HEK293 (cell line): ENCODE measurements at regions not wholly inside any gene's neighbourhood (a gene's known extent, or its start where the extent isn't known, plus 50 kb on each side); places are given as distances from the start of the nearest gene placed in this dataset.

Experiments
- CTCF ChIA-PET: fragments of 350-600 bp; formaldehyde crosslinking; extraction: SDS; loops from one replicate; lab custom pipeline; 2021; ENCODE audit warnings: antibody characterized with exemption; lab: Yijun Ruan, JAX
- POLR2A ChIA-PET: fragments of 300-600 bp; formaldehyde crosslinking; extraction: SDS; loops from one replicate; lab custom pipeline; 2020; ENCODE audit warnings: antibody characterized with exemption, inconsistent platforms; lab: Yijun Ruan, JAX
- H3K27ac ChIP-seq: fragments of 200-500 bp; sonication (Bioruptor generic); 2 replicates; pipeline ENCODE4 v1.5.1; 2014; ENCODE audit warnings: low read depth, low read length, control low read depth, inconsistent platforms; ENCODE audit errors: extremely low read depth
- H3K36me3 ChIP-seq, 2 experiments: fragments of 200-500 bp in 1 of 2; sonication (Bioruptor generic) in 1 of 2; 1 replicate in 1 of 2; 2 replicates in 1 of 2; pipeline ENCODE4 v1.5.1; 2014 to 2017; ENCODE audit warnings: inconsistent platforms in 2 of 2, low read length in 2 of 2; ENCODE audit not compliant: control insufficient read depth in 2 of 2, insufficient read depth in 1 of 2
- H3K4me1 ChIP-seq: fragments of 200-500 bp; sonication (Bioruptor generic); 2 replicates; pipeline ENCODE4 v1.5.1; 2014; ENCODE audit warnings: mild to moderate bottlenecking, low read length, inconsistent platforms; ENCODE audit not compliant: control insufficient read depth, insufficient read depth
- H3K4me3 ChIP-seq: 2 replicates; pipeline ENCODE4 v1.5.1; 2011; ENCODE audit warnings: low read depth, mild to moderate bottlenecking, control low read depth, low read length, moderate library complexity
- H3K9me3 ChIP-seq: fragments of 200-500 bp; sonication (Bioruptor generic); 2 replicates; pipeline ENCODE4 v1.5.1; 2014; ENCODE audit warnings: low read depth, low read length, inconsistent platforms; ENCODE audit not compliant: control insufficient read depth, insufficient read depth
- EGR2 ChIP-seq: fragments of 450-650 bp; formaldehyde crosslinking; IDR thresholded peaks from 2 replicates; pipeline ENCODE4 v1.5.1; 2016; ENCODE audit warnings: low read depth, missing biosample characterization, missing genetic modification characterization
- GLI4 ChIP-seq: fragments of 450-650 bp; formaldehyde crosslinking; IDR thresholded peaks from 2 replicates; pipeline ENCODE4 v1.5.1; 2016; ENCODE audit warnings: missing biosample characterization, missing genetic modification characterization
- HOXA7 ChIP-seq: sonication (generic); formaldehyde crosslinking; IDR thresholded peaks from 2 replicates; pipeline ENCODE4 v1.8.1; 2022; ENCODE audit warnings: missing genetic modification reagents, borderline replicate concordance
- KLF16 ChIP-seq: fragments of 450-650 bp; formaldehyde crosslinking; IDR thresholded peaks from 2 replicates; pipeline ENCODE4 v1.5.1; 2017; ENCODE audit warnings: missing biosample characterization, missing genetic modification characterization
- KLF8 ChIP-seq: fragments of 450-650 bp; formaldehyde crosslinking; IDR thresholded peaks from 2 replicates; pipeline ENCODE4 v1.5.1; 2016; ENCODE audit warnings: missing biosample characterization, missing genetic modification characterization
- ZEB2 ChIP-seq: fragments of 450-650 bp; formaldehyde crosslinking; IDR thresholded peaks from 2 replicates; pipeline ENCODE4 v1.5.1; 2016; ENCODE audit warnings: missing biosample characterization, missing genetic modification characterization
- ZNF211 ChIP-seq: fragments of 450-650 bp; formaldehyde crosslinking; IDR thresholded peaks from 2 replicates; pipeline ENCODE4 v1.5.1; 2016; ENCODE audit warnings: low read depth, missing biosample characterization, missing genetic modification characterization
- ZNF292 ChIP-seq: fragments of 450-650 bp; formaldehyde crosslinking; IDR thresholded peaks from 2 replicates; pipeline ENCODE4 v1.5.1; 2016; ENCODE audit warnings: low read depth, missing biosample characterization, missing genetic modification characterization, borderline replicate concordance
- ZNF311 ChIP-seq: fragments of 450-650 bp; formaldehyde crosslinking; IDR thresholded peaks from 2 replicates; pipeline ENCODE4 v1.5.1; 2017; ENCODE audit warnings: missing biosample characterization, missing genetic modification characterization, borderline replicate concordance
- ZNF324 ChIP-seq: fragments of 450-650 bp; formaldehyde crosslinking; IDR thresholded peaks from 2 replicates; pipeline ENCODE4 v1.5.1; 2016; ENCODE audit warnings: missing biosample characterization, missing genetic modification characterization
- ZNF335 ChIP-seq: fragments of 450-650 bp; formaldehyde crosslinking; conservative IDR thresholded peaks from 2 replicates; pipeline ENCODE4 v1.5.1; 2016; ENCODE audit warnings: missing biosample characterization, missing genetic modification characterization
- ZNF391 ChIP-seq: fragments of 450-650 bp; formaldehyde crosslinking; IDR thresholded peaks from 2 replicates; pipeline ENCODE4 v1.5.1; 2016; ENCODE audit warnings: low read depth, missing biosample characterization, missing genetic modification characterization, borderline replicate concordance
- ZNF416 ChIP-seq: fragments of 450-650 bp; formaldehyde crosslinking; IDR thresholded peaks from 2 replicates; pipeline ENCODE4 v1.5.1; 2016; ENCODE audit warnings: missing biosample characterization, missing genetic modification characterization
- ZNF48 ChIP-seq: fragments of 450-650 bp; formaldehyde crosslinking; IDR thresholded peaks from 2 replicates; pipeline ENCODE4 v1.5.1; 2016; ENCODE audit warnings: missing biosample characterization, missing genetic modification characterization
- ZNF514 ChIP-seq: fragments of 450-650 bp; formaldehyde crosslinking; IDR thresholded peaks from 2 replicates; pipeline ENCODE4 v1.5.1; 2016; ENCODE audit warnings: missing biosample characterization, missing genetic modification characterization
- ZNF544 ChIP-seq: fragments of 450-650 bp; formaldehyde crosslinking; IDR thresholded peaks from 2 replicates; pipeline ENCODE4 v1.5.0; 2017; ENCODE audit warnings: missing biosample characterization, missing genetic modification characterization
- ZNF560 ChIP-seq: fragments of 450-650 bp; formaldehyde crosslinking; IDR thresholded peaks from 2 replicates; pipeline ENCODE4 v1.5.1; 2017; ENCODE audit warnings: missing biosample characterization, missing genetic modification characterization, borderline replicate concordance
- ZNF621 ChIP-seq: fragments of 450-650 bp; formaldehyde crosslinking; IDR thresholded peaks from 2 replicates; pipeline ENCODE4 v1.5.1; 2017; ENCODE audit warnings: missing biosample characterization, missing genetic modification characterization
- ZNF654 ChIP-seq: fragments of 450-650 bp; formaldehyde crosslinking; IDR thresholded peaks from 2 replicates; pipeline ENCODE4 v1.5.1; 2016; ENCODE audit warnings: low read depth, missing biosample characterization, missing genetic modification characterization
- ZNF791 ChIP-seq: fragments of 450-650 bp; formaldehyde crosslinking; IDR thresholded peaks from 2 replicates; pipeline ENCODE4 v1.5.1; 2016; ENCODE audit warnings: missing biosample characterization, missing genetic modification characterization
- TF ChIP-seq, protein P1 (sequence below): fragments of 450-650 bp; formaldehyde crosslinking; IDR thresholded peaks from 2 replicates; pipeline ENCODE4 v1.5.1; 2016; ENCODE audit warnings: missing biosample characterization, missing genetic modification characterization
- TF ChIP-seq, protein P2 (sequence below): fragments of 450-650 bp; formaldehyde crosslinking; IDR thresholded peaks from 2 replicates; pipeline ENCODE4 v1.5.1; 2016; ENCODE audit warnings: missing biosample characterization, missing genetic modification characterization
- TF ChIP-seq, protein P3 (sequence below): fragments of 450-650 bp; formaldehyde crosslinking; IDR thresholded peaks from 2 replicates; pipeline ENCODE4 v1.5.1; 2016; ENCODE audit warnings: missing biosample characterization, missing genetic modification characterization, low read depth
- TF ChIP-seq, protein P4 (sequence below): fragments of 450-650 bp; formaldehyde crosslinking; IDR thresholded peaks from 2 replicates; pipeline ENCODE4 v1.5.1; 2016; ENCODE audit warnings: missing biosample characterization, missing genetic modification characterization

DNA sequence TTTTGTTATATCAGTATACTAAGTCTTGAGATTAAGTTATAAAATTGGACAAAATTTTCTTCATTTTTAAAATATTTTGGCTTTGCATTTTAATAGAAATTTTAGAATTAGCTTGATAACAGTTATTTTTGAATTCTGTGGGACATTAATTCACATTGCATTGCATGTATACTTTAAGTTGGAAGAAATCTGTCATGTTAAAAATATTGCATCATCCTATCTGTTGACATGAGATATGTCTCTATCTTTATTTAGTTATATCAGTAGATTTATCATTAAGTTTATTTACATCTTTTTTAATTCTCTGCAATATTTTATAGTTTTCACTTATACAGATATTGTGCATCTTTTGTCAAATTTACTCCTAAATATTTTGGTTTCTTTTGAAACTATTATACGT is 904.6 kb upstream of the NR2F2 start:
- CTCF ChIA-PET: no interaction called here
- no peak overlapping the region for H3K27ac ChIP-seq
- H3K4me3 ChIP-seq: no peak overlapping the region
- TF ChIP-seq ZNF514 (tag by site-specific recombination) (no peak), ZNF211 (tag by site-specific recombination) (no peak), ZEB2 (no peak), KLF16 (tag by site-specific recombination) (no peak), ZNF416 (no peak)
- TF ChIP-seq, all 188 proteins: peak for 0
- POLR2A ChIA-PET: no interaction called here
- no peaks in the 10 kb centered on the region for H3K4me1 ChIP-seq
- no peaks in the 10 kb centered on the region for H3K36me3 ChIP-seq
- H3K9me3 ChIP-seq: no peaks in the 10 kb centered on the region; the same call in 1 of the 2 replicates

DNA sequence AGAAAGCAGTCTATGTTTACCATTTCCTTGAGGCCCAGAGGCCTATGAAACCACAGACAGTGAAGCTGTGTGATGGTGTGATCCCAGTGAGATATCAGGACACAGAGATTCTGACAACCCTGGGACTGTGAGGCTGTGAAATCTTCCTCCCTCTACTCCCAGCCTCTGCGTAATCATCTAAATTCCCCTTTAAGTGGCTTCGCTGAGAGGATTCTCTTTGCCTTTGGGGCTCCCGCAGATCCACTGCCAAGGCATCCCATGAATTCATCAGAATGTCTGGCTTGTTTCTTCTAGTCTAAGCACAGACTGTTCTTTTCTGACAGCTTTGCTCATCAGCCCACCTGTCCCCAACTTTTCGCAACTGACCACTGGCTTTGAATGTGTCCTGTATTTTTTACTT is 901.2 kb upstream of the NR2F2 start:
- ChIA-PET POLR2A (no interaction called here), CTCF (no interaction called here)
- Histone ChIP-seq H3K36me3 (no peaks in the 10 kb centered on the region), H3K4me1 (no peaks in the 10 kb centered on the region), H3K4me3 (no peak overlapping the region), H3K9me3 (no peaks in the 10 kb centered on the region; the same call in 1 of the 2 replicates), H3K27ac (no peak overlapping the region)
- no peak for TF ChIP-seq EGR2 (tag by site-specific recombination)
- no peak for TF ChIP-seq ZNF292 (tag by site-specific recombination)
- TF ChIP-seq, protein P1, sequence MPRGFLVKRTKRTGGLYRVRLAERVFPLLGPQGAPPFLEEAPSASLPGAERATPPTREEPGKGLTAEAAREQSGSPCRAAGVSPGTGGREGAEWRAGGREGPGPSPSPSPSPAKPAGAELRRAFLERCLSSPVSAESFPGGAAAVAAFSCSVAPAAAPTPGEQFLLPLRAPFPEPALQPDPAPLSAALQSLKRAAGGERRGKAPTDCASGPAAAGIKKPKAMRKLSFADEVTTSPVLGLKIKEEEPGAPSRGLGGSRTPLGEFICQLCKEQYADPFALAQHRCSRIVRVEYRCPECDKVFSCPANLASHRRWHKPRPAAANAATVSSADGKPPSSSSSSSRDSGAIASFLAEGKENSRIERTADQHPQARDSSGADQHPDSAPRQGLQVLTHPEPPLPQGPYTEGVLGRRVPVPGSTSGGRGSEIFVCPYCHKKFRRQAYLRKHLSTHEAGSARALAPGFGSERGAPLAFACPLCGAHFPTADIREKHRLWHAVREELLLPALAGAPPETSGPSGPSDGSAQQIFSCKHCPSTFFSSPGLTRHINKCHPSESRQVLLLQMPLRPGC: no peak
- TF ChIP-seq ZNF544: no peak
- no peak for TF ChIP-seq ZNF791
- TF ChIP-seq ZNF560 (tag by site-specific recombination): no peak
- TF ChIP-seq ZNF621 (tag by site-specific recombination): no peak

DNA sequence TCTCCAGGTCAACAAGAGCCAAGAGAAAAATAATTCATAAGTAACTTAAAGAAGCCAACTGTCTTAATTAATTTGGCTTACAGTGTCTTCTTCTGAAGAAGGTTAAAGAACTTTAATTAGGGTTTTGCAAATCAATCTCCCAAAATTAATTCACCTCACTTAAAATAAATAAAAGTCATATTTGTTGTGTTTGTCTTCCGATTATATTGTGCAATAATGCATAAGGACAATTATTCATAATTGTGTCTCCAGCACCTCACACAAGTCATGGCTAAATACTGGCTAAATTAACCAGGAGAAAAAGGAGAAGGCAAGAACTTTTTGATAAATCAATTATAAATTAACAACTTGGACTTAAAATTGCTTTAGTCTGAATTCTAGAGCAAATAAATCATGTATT is 899.0 kb upstream of the NR2F2 start:
- TF ChIP-seq ZNF560 (tag by site-specific recombination): no peak
- TF ChIP-seq ZNF48 (tag by site-specific recombination): no peak
- no peak for TF ChIP-seq EGR2 (tag by site-specific recombination)
- TF ChIP-seq ZNF324 (tag by site-specific recombination): no peak
- no peak for TF ChIP-seq KLF8
- TF ChIP-seq ZNF654 (tag by site-specific recombination): no peak
- TF ChIP-seq, all 188 proteins: peak for 0
- Histone ChIP-seq H3K27ac (no peak overlapping the region), H3K4me1 (no peaks in the 10 kb centered on the region), H3K4me3 (no peak overlapping the region), H3K9me3 (no peaks in the 10 kb centered on the region), H3K36me3 (no peaks in the 10 kb centered on the region)
- ChIA-PET POLR2A (no interaction called here), CTCF (no interaction called here)

DNA sequence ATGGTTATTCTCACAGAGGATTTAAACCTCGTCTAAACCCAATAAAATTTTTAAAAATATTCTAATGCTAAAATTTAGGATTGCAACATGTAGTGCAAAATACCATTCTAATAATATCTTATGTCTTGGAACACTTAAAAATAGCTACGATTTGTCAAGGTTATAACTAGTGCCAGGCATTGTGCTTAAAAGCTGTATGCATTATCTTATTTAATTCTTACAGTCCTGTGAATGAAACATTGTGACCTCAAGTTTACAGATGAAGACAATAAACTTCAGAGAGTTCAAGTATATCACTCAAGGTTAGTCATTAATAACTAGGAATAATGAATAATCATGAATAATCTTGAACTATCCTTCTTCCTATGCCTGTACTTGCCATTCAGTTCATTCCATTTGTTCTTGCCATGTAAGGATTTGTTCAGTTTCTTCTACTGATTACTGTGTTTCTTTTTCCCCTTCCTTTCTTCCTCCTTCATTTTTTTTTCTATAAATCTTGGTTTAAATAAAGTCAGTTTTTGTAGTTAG is 897.6 kb upstream of the NR2F2 start:
- Histone ChIP-seq H3K9me3 (no peaks in the 10 kb centered on the region), H3K36me3 (no peaks in the 10 kb centered on the region), H3K27ac (no peak overlapping the region), H3K4me1 (no peaks in the 10 kb centered on the region), H3K4me3 (no peak overlapping the region)
- POLR2A ChIA-PET: no interaction called here
- CTCF ChIA-PET: no interaction called here
- TF ChIP-seq GLI4 (tag by site-specific recombination): no peak
- TF ChIP-seq, protein P2, sequence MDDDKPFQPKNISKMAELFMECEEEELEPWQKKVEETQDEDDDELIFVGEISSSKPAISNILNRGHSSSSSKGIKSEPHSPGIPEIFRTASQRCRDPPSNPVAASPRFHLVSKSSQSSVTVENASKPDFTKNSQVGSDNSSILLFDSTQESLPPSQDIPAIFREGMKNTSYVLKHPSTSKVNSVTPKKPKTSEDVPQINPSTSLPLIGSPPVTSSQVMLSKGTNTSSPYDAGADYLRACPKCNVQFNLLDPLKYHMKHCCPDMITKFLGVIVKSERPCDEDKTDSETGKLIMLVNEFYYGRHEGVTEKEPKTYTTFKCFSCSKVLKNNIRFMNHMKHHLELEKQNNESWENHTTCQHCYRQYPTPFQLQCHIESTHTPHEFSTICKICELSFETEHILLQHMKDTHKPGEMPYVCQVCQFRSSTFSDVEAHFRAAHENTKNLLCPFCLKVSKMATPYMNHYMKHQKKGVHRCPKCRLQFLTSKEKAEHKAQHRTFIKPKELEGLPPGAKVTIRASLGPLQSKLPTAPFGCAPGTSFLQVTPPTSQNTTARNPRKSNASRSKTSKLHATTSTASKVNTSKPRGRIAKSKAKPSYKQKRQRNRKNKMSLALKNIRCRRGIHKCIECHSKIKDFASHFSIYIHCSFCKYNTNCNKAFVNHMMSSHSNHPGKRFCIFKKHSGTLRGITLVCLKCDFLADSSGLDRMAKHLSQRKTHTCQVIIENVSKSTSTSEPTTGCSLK (tag by site-specific recombination): no peak
- TF ChIP-seq ZNF391: no peak
- TF ChIP-seq, protein P3, sequence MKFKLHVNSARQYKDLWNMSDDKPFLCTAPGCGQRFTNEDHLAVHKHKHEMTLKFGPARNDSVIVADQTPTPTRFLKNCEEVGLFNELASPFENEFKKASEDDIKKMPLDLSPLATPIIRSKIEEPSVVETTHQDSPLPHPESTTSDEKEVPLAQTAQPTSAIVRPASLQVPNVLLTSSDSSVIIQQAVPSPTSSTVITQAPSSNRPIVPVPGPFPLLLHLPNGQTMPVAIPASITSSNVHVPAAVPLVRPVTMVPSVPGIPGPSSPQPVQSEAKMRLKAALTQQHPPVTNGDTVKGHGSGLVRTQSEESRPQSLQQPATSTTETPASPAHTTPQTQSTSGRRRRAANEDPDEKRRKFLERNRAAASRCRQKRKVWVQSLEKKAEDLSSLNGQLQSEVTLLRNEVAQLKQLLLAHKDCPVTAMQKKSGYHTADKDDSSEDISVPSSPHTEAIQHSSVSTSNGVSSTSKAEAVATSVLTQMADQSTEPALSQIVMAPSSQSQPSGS (tag by site-specific recombination): no peak
- TF ChIP-seq ZNF311: no peak
- TF ChIP-seq, protein P4, sequence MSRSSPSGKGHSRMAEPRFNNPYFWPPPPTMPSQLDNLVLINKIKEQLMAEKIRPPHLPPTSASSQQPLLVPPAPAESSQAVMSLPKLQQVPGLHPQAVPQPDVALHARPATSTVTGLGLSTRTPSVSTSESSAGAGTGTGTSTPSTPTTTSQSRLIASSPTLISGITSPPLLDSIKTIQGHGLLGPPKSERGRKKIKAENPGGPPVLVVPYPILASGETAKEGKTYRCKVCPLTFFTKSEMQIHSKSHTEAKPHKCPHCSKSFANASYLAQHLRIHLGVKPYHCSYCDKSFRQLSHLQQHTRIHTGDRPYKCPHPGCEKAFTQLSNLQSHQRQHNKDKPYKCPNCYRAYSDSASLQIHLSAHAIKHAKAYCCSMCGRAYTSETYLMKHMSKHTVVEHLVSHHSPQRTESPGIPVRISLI (tag by site-specific recombination): no peak
- TF ChIP-seq HOXA7 (CRISPR knock-in tag): no peak
- TF ChIP-seq KLF8: no peak
- no peak for TF ChIP-seq ZNF335 (tag by site-specific recombination)
